ENCODE measurements at regions not wholly inside any gene's neighbourhood (a gene's known extent, or its start where the extent isn't known, plus 50 kb on each side); places are given as distances from the start of the nearest gene placed in this dataset.

- TF ChIP-seq POLR2AphosphoS5 (IDR thresholded peaks at IDR 0.05; ENCODE audit: low read depth, low read length): no peak
- TF ChIP-seq SIN3A (IDR thresholded peaks at IDR 0.05; ENCODE audit: borderline replicate concordance, insufficient read depth, low read length): no peak
- TF ChIP-seq REST (IDR thresholded peaks at IDR 0.05; ENCODE audit: insufficient read depth in 1 of 2, low read depth in 2 of 2, low read length in 2 of 2): no peak
- TF ChIP-seq FOXP2 (optimal IDR thresholded peaks at IDR 0.05; ENCODE audit: borderline replicate concordance, extremely low read depth, extremely low read length, insufficient read depth): no peak
- TF ChIP-seq TAF1 (IDR thresholded peaks at IDR 0.05; ENCODE audit: borderline replicate concordance, insufficient read depth, low read length): no peak
Measured at GRCh38 chr7:8922726-8923125, 489.3 kb downstream of the NXPH1 start.

- no peak for TF ChIP-seq FOXP2 (optimal IDR thresholded peaks at IDR 0.05; ENCODE audit: borderline replicate concordance, extremely low read depth, extremely low read length, insufficient read depth)
- no peak for TF ChIP-seq POLR2AphosphoS5 (IDR thresholded peaks at IDR 0.05; ENCODE audit: low read depth, low read length)
- no peak for TF ChIP-seq REST (IDR thresholded peaks at IDR 0.05; ENCODE audit: insufficient read depth in 1 of 2, low read depth in 2 of 2, low read length in 2 of 2)
- TF ChIP-seq TAF1 (IDR thresholded peaks at IDR 0.05; ENCODE audit: borderline replicate concordance, insufficient read depth, low read length): no peak
- TF ChIP-seq SIN3A (IDR thresholded peaks at IDR 0.05; ENCODE audit: borderline replicate concordance, insufficient read depth, low read length): no peak
Measured at GRCh38 chr7:8923164-8923806, 489.9 kb downstream of the NXPH1 start.

GRCh38 chr7:8931906-8932646, 498.7 kb downstream of the NXPH1 start:
- TF ChIP-seq REST (IDR thresholded peaks at IDR 0.05; ENCODE audit: insufficient read depth in 1 of 2, low read depth in 2 of 2, low read length in 2 of 2): no peak
- no peak for TF ChIP-seq FOXP2 (optimal IDR thresholded peaks at IDR 0.05; ENCODE audit: borderline replicate concordance, extremely low read depth, extremely low read length, insufficient read depth)
- TF ChIP-seq TAF1 (IDR thresholded peaks at IDR 0.05; ENCODE audit: borderline replicate concordance, insufficient read depth, low read length): no peak
- TF ChIP-seq SIN3A (IDR thresholded peaks at IDR 0.05; ENCODE audit: borderline replicate concordance, insufficient read depth, low read length): no peak
- no peak for TF ChIP-seq POLR2AphosphoS5 (IDR thresholded peaks at IDR 0.05; ENCODE audit: low read depth, low read length)

- TF ChIP-seq FOXP2 (optimal IDR thresholded peaks at IDR 0.05; ENCODE audit: borderline replicate concordance, extremely low read depth, extremely low read length, insufficient read depth) (no peak), POLR2AphosphoS5 (IDR thresholded peaks at IDR 0.05; ENCODE audit: low read depth, low read length) (no peak), SIN3A (IDR thresholded peaks at IDR 0.05; ENCODE audit: borderline replicate concordance, insufficient read depth, low read length) (no peak), TAF1 (IDR thresholded peaks at IDR 0.05; ENCODE audit: borderline replicate concordance, insufficient read depth, low read length) (no peak)
Measured at GRCh38 chr7:8932751-8933150, 499.3 kb downstream of the NXPH1 start.

- no peak for TF ChIP-seq REST (IDR thresholded peaks at IDR 0.05; ENCODE audit: insufficient read depth in 1 of 2, low read depth in 2 of 2, low read length in 2 of 2)
- TF ChIP-seq SIN3A (IDR thresholded peaks at IDR 0.05; ENCODE audit: borderline replicate concordance, insufficient read depth, low read length): no peak
- no peak for TF ChIP-seq POLR2AphosphoS5 (IDR thresholded peaks at IDR 0.05; ENCODE audit: low read depth, low read length)
- no peak for TF ChIP-seq FOXP2 (optimal IDR thresholded peaks at IDR 0.05; ENCODE audit: borderline replicate concordance, extremely low read depth, extremely low read length, insufficient read depth)
- no peak for TF ChIP-seq TAF1 (IDR thresholded peaks at IDR 0.05; ENCODE audit: borderline replicate concordance, insufficient read depth, low read length)
Measured at GRCh38 chr7:8937204-8937603, 503.8 kb downstream of the NXPH1 start.

Measured in PFSK-1 (cell line).